AG04450 (cell line): ENCODE measurements at regions not wholly inside any gene's neighbourhood (a gene's known extent, or its start where the extent isn't known, plus 50 kb on each side); places are given as distances from the start of the nearest gene placed in this dataset.

Experiments
- CTCF ChIA-PET: fragments of 300-600, 350-600 bp; formaldehyde crosslinking; extraction: SDS; loops from one replicate; lab custom pipeline; 2022; ENCODE audit warnings: antibody characterized with exemption, inconsistent platforms; lab: Charles Lee
- POLR2A ChIA-PET: fragments of 350-600 bp; formaldehyde crosslinking; extraction: SDS; loops from one replicate; lab custom pipeline; 2021; ENCODE audit warnings: antibody characterized with exemption, inconsistent platforms; lab: Yijun Ruan, JAX
- DNase-seq: peaks from one replicate; pipeline ENCODE4 v3.0.0-alpha.2; 2011; ENCODE audit warnings: low read depth, low spot score
- H3K27ac ChIP-seq: one replicate; pipeline ENCODE4 v1.5.1; 2012; ENCODE audit warnings: low read depth, low read length, control low read depth
- H3K27me3 ChIP-seq: one replicate; pipeline ENCODE4 v1.6.0; 2012; ENCODE audit warnings: low read length; ENCODE audit not compliant: control insufficient read depth, insufficient read depth
- H3K4me3 ChIP-seq: 2 replicates; pipeline ENCODE4 v1.5.1; 2011; ENCODE audit warnings: mild to moderate bottlenecking, low read depth, low read length, control low read depth
- H3K9me3 ChIP-seq: 2 replicates; pipeline ENCODE4 v1.5.1; 2012; ENCODE audit warnings: low read length; ENCODE audit not compliant: control insufficient read depth, insufficient read depth
- CTCF ChIP-seq: IDR thresholded peaks from 2 replicates; pipeline ENCODE4 v1.5.1; 2011; ENCODE audit warnings: low read depth, low read length, control low read depth, inconsistent platforms

- Histone ChIP-seq H3K27me3 (no peaks in the 10 kb centered on the region), H3K4me3 (no peak overlapping the region), H3K27ac (no peak overlapping the region), H3K9me3 (peaks cover 10% of the 10 kb centered on the region)
- ChIA-PET CTCF (no interaction called here), POLR2A (no interaction called here)
- no peak for DNase-seq
- TF ChIP-seq CTCF, result no peak
Observed at GRCh38 chr2:156118753-156119416, 213.6 kb downstream of the NR4A2 start.

- no peak for DNase-seq
Observed at GRCh38 chr2:156116113-156116512, 216.4 kb downstream of the NR4A2 start.

GRCh38 chr2:156115338-156115737 lies 217.2 kb downstream of the NR4A2 start:
- no peak for DNase-seq
- no peak for TF ChIP-seq CTCF
- no peak overlapping the region for H3K27ac ChIP-seq
- no peak overlapping the region for H3K4me3 ChIP-seq
- ChIA-PET CTCF (no interaction called here), POLR2A (no interaction called here)
- H3K9me3 ChIP-seq, result peaks cover 16% of the 10 kb centered on the region
- H3K27me3 ChIP-seq, result no peaks in the 10 kb centered on the region

More at GRCh38 chr2:156116113-156116512, 216.4 kb downstream of the NR4A2 start:
- no peak for TF ChIP-seq CTCF
- ChIA-PET POLR2A (no interaction called here), CTCF (no interaction called here)
- Histone ChIP-seq H3K27ac (no peak overlapping the region), H3K4me3 (no peak overlapping the region), H3K27me3 (no peaks in the 10 kb centered on the region), H3K9me3 (peaks cover 10% of the 10 kb centered on the region)

- H3K27ac ChIP-seq, result no peak overlapping the region
- no peak for DNase-seq
- H3K9me3 ChIP-seq, result peaks cover 13% of the 10 kb centered on the region
- ChIA-PET POLR2A (no interaction called here), CTCF (no interaction called here)
- no peak overlapping the region for H3K4me3 ChIP-seq
- no peak for TF ChIP-seq CTCF
- no peaks in the 10 kb centered on the region for H3K27me3 ChIP-seq
Observed at GRCh38 chr2:156112323-156112722, 220.2 kb downstream of the NR4A2 start.

GRCh38 chr2:156110890-156111289 lies 221.6 kb downstream of the NR4A2 start:
- DNase-seq, result no peak
- H3K9me3 ChIP-seq, result peaks cover 13% of the 10 kb centered on the region
- no peak for TF ChIP-seq CTCF
- no peak overlapping the region for H3K27ac ChIP-seq
- no peaks in the 10 kb centered on the region for H3K27me3 ChIP-seq
- POLR2A ChIA-PET, result no interaction called here
- CTCF ChIA-PET, result no interaction called here
- H3K4me3 ChIP-seq, result no peak overlapping the region
